HG03045 (cell line): ENCODE measurements at regions not wholly inside any gene's neighbourhood (a gene's known extent, or its start where the extent isn't known, plus 50 kb on each side); places are given as distances from the start of the nearest gene placed in this dataset.
"Not testable (repeated sequence)": the region's sequence is repeated elsewhere in the genome, so short reads cannot be mapped to it uniquely, and the experiment has no call there.

ENCODE experiments used
- ATAC-seq: cut with Tn5 transposase; IDR thresholded peaks from one replicate; pipeline ENCODE4 v1.9.1; 2021; ENCODE audit warnings: mild to moderate bottlenecking, moderate library complexity; ENCODE audit not compliant: unreplicated experiment

DNA sequence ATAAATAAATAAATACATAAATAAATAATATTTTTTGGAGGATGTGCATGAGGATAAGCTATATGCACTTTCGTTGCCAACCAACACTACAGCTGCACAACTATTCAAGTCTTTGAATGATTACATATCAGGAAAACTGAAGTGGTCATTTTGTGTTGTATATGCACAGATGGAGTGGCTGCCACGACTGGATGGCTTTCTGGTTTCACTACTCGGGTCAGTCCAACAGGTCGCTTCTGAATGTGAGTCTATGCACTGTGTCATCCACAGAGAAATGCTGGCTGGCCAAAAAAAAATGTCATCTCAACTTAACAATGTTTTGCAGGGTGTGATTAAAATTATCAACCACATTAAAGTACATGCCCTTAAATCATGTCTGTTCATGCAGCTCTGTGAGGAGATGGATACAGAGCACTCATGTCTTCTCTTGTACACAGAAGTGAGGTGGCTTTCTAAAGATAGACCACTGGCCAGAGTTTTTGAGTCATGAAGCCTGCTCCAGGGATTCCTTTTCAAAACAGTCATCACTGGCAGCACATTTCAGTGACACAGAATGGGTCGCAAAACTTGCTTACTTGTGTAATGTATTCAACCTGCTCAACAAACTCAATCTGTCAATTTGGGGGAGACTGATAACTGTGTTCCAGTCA, 589.8 kb upstream of the CYLC2 start:
- ATAC-seq = no peak

GRCh38 chr9:102403514-102403913, 591.6 kb upstream of the CYLC2 start:
- no peak for ATAC-seq

GRCh38 chr9:102398205-102398604, 596.9 kb upstream of the CYLC2 start:
- ATAC-seq = no peak

DNA sequence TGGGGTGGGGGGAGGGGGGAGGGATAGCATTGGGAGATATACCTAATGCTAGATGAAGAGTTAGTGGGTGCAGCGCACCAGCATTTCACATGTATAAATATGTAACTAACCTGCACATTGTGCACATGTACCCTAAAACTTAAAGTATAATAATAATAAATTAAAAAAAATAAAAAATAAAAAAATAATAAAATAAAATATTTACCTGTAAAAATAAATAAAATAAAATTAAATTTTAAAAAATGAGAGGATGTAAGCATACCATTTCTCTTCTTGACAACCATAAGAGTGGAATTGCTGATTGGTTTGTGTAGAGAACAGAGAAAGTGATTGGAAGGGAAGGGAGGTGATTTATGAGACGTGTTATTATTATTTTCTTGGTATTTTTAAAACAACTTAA, 609.5 kb upstream of the CYLC2 start:
- not testable (repeated sequence) for ATAC-seq

DNA sequence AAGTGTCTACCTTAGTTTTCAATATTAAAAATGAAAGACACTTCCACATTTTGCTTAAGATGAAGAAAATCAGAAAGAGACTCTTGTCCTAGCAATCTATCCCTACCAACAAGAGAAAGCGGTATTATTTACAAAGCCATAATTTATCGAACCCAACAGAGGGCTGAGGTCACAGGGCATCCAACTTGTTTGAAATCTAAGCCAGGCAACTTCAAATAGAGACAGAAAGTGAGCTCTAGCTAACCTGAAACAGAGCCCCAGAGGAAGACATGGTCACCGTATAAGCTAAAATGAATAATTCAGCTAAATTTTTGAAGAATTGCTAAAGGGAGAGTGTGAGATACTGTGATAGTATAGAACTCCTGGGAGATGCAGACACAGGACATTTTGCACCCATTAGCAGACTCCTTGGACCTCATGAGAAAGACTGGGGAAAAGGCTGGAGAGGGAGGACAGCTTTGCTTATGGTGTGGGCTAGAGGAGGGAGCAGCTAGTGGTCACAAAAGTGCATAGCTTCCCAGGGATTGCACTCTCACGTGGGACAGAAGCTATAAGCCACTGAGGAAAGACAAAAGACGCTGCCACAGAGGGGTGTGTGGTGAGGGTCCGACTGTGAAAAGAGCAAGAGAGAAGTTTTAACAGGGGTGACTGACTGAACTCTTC, 624.2 kb upstream of the GRIN3A start:
- ATAC-seq = no peak

GRCh38 chr9:102360846-102361245, 622.4 kb upstream of the GRIN3A start:
- no peak for ATAC-seq

- no peak for ATAC-seq
Observed at GRCh38 chr9:102355982-102356381, 617.5 kb upstream of the GRIN3A start.

- ATAC-seq = no peak
Observed at GRCh38 chr9:102354041-102354440, 615.6 kb upstream of the GRIN3A start.

DNA sequence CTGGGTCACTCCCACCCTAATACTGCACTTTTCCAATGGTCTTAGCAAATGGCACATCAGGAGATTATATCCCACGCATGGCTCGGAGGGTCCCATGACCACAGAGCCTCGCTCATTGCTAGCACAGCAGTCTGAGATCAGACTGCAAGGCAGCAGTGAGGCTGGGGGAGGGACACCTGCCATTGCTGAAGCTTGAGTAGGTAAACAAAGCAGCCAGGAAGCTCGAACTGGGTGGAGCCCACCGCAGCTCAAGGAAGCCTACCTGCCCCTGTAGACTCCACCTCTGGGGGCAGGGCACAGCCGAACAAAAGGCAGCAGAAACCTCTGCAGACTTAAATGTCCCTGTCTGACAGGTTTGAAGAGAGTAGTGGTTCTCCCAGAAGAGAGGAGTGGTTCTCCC, 599.0 kb upstream of the GRIN3A start:
- not testable (repeated sequence) for ATAC-seq

DNA sequence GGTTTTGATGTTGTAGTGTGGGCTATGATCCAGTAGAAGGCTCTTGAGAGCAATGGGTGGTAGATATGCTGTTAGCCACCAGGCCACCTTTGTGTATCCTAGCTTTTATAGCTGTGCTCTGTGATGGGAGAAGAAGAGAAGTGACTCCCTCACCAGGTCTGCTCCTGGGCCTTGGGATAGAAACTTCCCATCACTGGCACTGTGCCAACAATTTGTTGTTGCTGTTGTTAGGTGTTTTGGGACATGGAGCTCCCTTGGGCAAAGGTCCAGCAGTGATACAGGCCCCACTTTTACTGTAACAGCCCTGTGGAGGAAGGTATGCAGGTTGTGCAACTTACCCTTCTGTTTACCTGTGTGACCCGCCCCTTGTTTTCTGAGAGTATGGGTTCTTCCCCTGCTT, 570.9 kb upstream of the GRIN3A start:
- ATAC-seq = no peak

- no peak for ATAC-seq
Observed at GRCh38 chr9:102295188-102295587, 556.7 kb upstream of the GRIN3A start.

DNA sequence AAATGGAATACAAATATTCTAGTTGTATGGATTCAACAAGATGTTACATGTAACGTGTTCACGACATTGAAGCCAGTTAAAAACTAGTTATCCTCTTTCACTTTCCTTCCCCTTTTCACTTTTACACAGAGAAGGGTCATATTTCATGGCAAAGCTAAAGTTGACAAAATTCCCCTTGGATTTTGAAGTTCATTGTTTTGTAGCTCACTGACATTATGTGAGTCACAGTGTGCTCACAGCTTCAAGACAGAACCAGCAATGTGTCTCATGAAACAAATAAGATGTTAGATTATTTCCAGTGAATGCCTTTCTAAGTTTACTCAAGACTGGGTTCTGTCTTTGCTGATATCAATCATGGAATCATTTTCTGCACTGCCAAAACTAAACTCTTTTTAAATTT, 535.5 kb upstream of the GRIN3A start:
- ATAC-seq = no peak

GRCh38 chr9:102253099-102253498, 514.7 kb upstream of the GRIN3A start:
- ATAC-seq = no peak

GRCh38 chr9:102244916-102245315, 506.5 kb upstream of the GRIN3A start:
- ATAC-seq = no peak

DNA sequence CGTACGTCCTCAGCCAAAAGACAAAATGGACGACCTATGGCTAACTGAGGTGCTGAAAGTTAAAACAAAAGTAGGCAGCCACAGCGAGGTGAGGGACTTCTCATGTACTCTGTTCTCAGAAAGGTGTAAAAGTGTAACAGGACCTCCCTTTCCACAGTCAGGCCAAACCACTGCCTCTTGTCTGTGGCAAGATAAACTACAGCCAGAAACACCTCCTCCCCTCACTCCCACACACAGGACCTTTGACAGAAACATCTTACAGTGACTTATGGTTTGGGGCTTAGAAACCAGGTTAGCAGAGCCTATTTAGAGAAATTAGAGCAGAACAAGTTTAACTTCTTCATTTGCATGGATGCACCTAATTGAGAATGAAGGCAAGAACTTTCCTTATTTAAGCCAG, 499.1 kb upstream of the GRIN3A start:
- no peak for ATAC-seq

GRCh38 chr9:102237094-102237493, 498.6 kb upstream of the GRIN3A start:
- ATAC-seq = no peak

DNA sequence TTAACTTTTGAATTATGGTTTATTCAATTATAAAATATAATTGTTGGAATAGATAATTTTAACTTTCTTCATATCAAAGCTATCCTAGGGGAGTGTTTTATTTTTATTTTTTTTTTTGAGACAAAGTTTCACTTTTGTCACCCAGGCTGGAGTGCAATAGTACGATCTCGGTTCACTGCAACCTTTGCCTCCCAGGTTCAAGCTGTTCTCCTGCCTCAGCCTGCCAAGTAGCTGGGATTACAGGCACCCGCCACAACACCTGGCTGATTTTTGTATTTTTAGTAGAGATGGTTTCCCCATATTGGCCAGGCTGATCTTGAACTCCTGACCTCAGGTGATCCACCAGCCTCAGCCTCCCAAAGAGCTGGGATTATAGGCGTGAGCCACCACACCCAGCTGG, 489.0 kb upstream of the GRIN3A start:
- ATAC-seq = not testable (repeated sequence)

- no peak for ATAC-seq
Observed at GRCh38 chr9:102225841-102226441, 487.5 kb upstream of the GRIN3A start.

DNA sequence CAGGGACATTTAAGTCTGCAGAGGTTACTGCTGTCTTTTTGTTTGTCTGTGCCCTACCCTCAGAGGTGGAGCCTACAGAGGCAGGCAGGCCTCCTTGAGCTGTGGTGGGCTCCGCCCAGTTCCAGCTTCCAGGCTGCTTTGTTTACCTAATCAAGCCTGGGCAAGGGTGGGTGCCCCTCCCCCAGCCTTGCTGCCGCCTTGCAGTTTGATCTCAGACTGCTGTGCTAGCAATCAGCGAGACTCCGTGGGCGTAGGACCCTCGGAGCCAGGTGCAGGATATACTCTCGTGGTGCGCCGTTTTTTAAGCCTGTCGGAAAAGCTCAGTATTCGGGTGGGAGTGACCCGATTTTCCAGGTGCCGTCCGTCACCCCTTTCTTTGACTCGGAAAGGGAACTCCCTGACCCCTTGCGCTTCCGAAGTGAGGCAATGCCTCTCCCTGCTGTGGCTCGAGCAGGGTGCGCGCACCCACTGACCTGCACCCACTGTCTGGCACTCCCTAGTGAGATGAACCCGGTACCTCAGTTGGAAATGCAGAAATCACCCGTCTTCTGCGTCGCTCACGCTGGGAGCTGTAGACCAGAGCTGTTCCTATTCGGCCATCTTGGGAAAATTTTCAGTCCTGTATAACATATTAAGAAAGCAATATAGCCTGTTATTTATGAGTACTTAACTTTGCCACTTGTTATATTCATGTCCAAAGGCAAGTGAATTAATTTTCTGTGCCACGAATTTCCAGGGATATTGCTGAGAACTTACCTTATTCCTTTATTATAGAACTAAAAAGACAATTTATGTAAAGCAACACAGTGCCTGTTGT, 485.1 kb upstream of the GRIN3A start:
- ATAC-seq = not testable (repeated sequence)

DNA sequence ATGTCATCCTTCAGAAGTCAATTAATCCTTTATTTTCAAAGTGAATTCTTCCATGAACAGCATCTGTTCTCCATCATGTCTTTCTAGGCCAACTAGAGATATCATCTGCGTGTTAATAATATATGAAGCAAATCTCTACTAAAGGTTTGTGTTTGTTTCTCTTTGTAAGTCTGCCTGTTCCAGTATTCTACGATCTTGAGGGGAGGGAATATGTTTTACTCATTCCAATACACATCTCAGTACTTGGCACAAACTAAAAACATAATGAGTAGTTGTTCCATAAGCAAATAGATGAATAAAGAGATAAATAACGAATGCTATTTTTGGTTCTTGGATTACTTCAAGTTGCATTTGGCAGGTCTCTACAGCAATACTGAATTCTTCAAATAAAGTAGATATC, 470.7 kb upstream of the GRIN3A start:
- no peak for ATAC-seq

DNA sequence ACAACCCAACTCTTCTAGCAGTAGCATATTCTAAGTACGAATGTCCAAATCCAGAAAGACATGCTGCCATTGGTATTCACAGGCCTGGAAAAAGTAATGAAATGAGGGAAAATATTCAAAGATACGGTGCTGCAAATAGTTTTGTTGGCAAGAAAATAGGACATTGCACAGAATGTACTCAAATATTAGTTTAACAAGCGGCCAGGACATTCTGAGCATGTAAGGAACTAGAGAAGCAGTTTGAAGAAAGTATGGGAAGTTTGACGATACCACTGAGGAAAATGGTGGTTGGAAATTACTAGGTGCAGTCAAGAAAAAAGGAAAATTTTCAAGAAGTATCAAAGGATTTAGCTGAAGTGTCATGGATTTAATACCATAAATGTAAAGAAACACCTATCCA, 468.0 kb upstream of the GRIN3A start:
- no peak for ATAC-seq

- no peak for ATAC-seq
Observed at GRCh38 chr9:102205251-102205650, 466.8 kb upstream of the GRIN3A start.
